WTC11 (cell line): ENCODE measurements at regions not wholly inside any gene's neighbourhood (a gene's known extent, or its start where the extent isn't known, plus 50 kb on each side); places are given as distances from the start of the nearest gene placed in this dataset.
"Not testable (repeated sequence)": the region's sequence is repeated elsewhere in the genome, so short reads cannot be mapped to it uniquely, and the experiment has no call there.

Experiments used
- ATF2 ChIP-seq: sonication (generic); formaldehyde crosslinking; IDR thresholded peaks from 2 replicates; pipeline ENCODE4 v1.8.1; 2022; ENCODE audit warnings: low read depth, missing genetic modification reagents, borderline replicate concordance
- CREB1 ChIP-seq: sonication (generic); formaldehyde crosslinking; IDR thresholded peaks from 2 replicates; pipeline ENCODE4 v1.8.0; 2023; ENCODE audit warnings: mild to moderate bottlenecking, missing genetic modification reagents
- CTCF ChIP-seq: fragments of 200-600 bp; IDR thresholded peaks from 2 replicates; pipeline ENCODE4 v1.8.0; 2022; ENCODE audit warnings: antibody characterized with exemption
- E2F1 ChIP-seq: sonication (generic); formaldehyde crosslinking; IDR thresholded peaks from 2 replicates; pipeline ENCODE4 v1.8.0; 2022; ENCODE audit warnings: mild to moderate bottlenecking, missing genetic modification reagents
- E2F5 ChIP-seq: sonication (generic); formaldehyde crosslinking; IDR thresholded peaks from 2 replicates; pipeline ENCODE4 v1.8.1; 2022; ENCODE audit warnings: mild to moderate bottlenecking, moderate library complexity, missing genetic modification reagents
- FOXJ3 ChIP-seq: sonication (generic); formaldehyde crosslinking; IDR thresholded peaks from 2 replicates; pipeline ENCODE4 v1.9.0; 2021; ENCODE audit warnings: missing genetic modification reagents, mild to moderate bottlenecking, borderline replicate concordance
- MAX ChIP-seq: sonication (generic); formaldehyde crosslinking; IDR thresholded peaks from 2 replicates; pipeline ENCODE4 v1.8.0; 2022; ENCODE audit warnings: mild to moderate bottlenecking, missing genetic modification reagents
- NFYB ChIP-seq: sonication (generic); formaldehyde crosslinking; conservative IDR thresholded peaks from 2 replicates; pipeline ENCODE4 v1.8.0; 2022; ENCODE audit warnings: low read depth, missing genetic modification reagents
- NR1H2 ChIP-seq: sonication (generic); formaldehyde crosslinking; IDR thresholded peaks from 2 replicates; pipeline ENCODE4 v1.9.0; 2021; ENCODE audit warnings: mild to moderate bottlenecking, moderate library complexity, missing genetic modification reagents
- NR2C2 ChIP-seq: sonication (generic); formaldehyde crosslinking; IDR thresholded peaks from 2 replicates; pipeline ENCODE4 v1.8.0; 2022; ENCODE audit warnings: mild to moderate bottlenecking, missing genetic modification reagents
- USF1 ChIP-seq: sonication (generic); formaldehyde crosslinking; IDR thresholded peaks from 2 replicates; pipeline ENCODE4 v1.8.0; 2022; ENCODE audit warnings: mild to moderate bottlenecking, missing genetic modification reagents
- ZNF219 ChIP-seq: sonication (generic); formaldehyde crosslinking; IDR thresholded peaks from 2 replicates; pipeline ENCODE4 v1.8.0; 2023; ENCODE audit warnings: missing genetic modification reagents, mild to moderate bottlenecking, borderline replicate concordance
- ZNF281 ChIP-seq: sonication (generic); formaldehyde crosslinking; IDR thresholded peaks from 2 replicates; pipeline ENCODE4 v1.8.0; 2023; ENCODE audit warnings: mild to moderate bottlenecking, missing genetic modification reagents
- ZNF423 ChIP-seq: fragments of 250-450 bp; sonication (Bioruptor Pico); IDR thresholded peaks from 2 replicates; pipeline ENCODE4 v2.1.2; 2022; ENCODE audit warnings: mild to moderate bottlenecking, moderate library complexity

- not testable (repeated sequence) for TF ChIP-seq NR2C2 (CRISPR knock-in tag); ATF2 (CRISPR knock-in tag); E2F1 (CRISPR knock-in tag); MAX; E2F5 (CRISPR knock-in tag); CTCF; USF1 (CRISPR knock-in tag); FOXJ3 (CRISPR knock-in tag); NFYB (CRISPR knock-in tag); ZNF423 (CRISPR knock-in tag); NR1H2 (CRISPR knock-in tag); CREB1; ZNF281 (CRISPR knock-in tag); ZNF219 (CRISPR knock-in tag)
These were observed 153.9 kb upstream of the PLGLB2 start for GRCh38 chr2:87593784-87594610.
